Activated CD8-positive, alpha-beta T cell treated with anti-CD3 and anti-CD28 coated beads, Interleukin-2, amount 10 ng/mL, durations not matched to agents 7 days and 5 days (primary cell): ENCODE measurements at regions not wholly inside any gene's neighbourhood (a gene's known extent, or its start where the extent isn't known, plus 50 kb on each side); places are given as distances from the start of the nearest gene placed in this dataset.

ENCODE experiments used
- ATAC-seq: fragments of 150-1000 bp; cut with Tn5 transposase; one replicate; pipeline ENCODE4 v1.10.0; 2021; ENCODE audit warnings: moderate library complexity
- CTCF ChIA-PET: fragments of 350-600 bp; sonication (Branson Sonifier 250); formaldehyde crosslinking; loops from one replicate; lab custom pipeline; 2021; ENCODE audit warnings: antibody characterized with exemption; lab: Charles Lee
- POLR2A ChIA-PET: fragments of 350-600 bp; sonication (Branson Sonifier 250); formaldehyde crosslinking; loops from one replicate; lab custom pipeline; 2021; ENCODE audit warnings: antibody characterized with exemption; lab: Charles Lee
- DNase-seq: peaks from one replicate; pipeline ENCODE4 v3.0.0-alpha.2; 2020
- H3K27ac Mint-ChIP-seq: one replicate; pipeline ENCODE4 v1.8.0; 2021; ENCODE audit warnings: mild to moderate bottlenecking, mixed read lengths
- H3K27me3 Mint-ChIP-seq: one replicate; pipeline ENCODE4 v1.8.0; 2021; ENCODE audit warnings: low read depth, mixed read lengths
- H3K36me3 Mint-ChIP-seq: one replicate; pipeline ENCODE4 v1.8.0; 2021; ENCODE audit warnings: low read depth, mixed read lengths
- H3K4me1 Mint-ChIP-seq: one replicate; pipeline ENCODE4 v1.8.0; 2021; ENCODE audit warnings: low read depth, mixed read lengths
- H3K4me3 Mint-ChIP-seq: one replicate; pipeline ENCODE4 v1.8.0; 2021; ENCODE audit warnings: mild to moderate bottlenecking, mixed read lengths
- H3K9me3 Mint-ChIP-seq: one replicate; pipeline ENCODE4 v1.8.0; 2022; ENCODE audit warnings: mixed read lengths; ENCODE audit not compliant: insufficient read depth

- H3K9me3 Mint-ChIP-seq: peaks cover 5% of the 10 kb centered on the region
- POLR2A ChIA-PET: no interaction called here
Measured at GRCh38 chr4:18980516-18981233, 959.1 kb upstream of the LCORL start.

GRCh38 chr4:18976884-18977283 lies 955.3 kb upstream of the LCORL start:
- POLR2A ChIA-PET: no interaction called here
- Mint-ChIP-seq H3K9me3 (no peaks in the 10 kb centered on the region), H3K27me3 (no peaks in the 10 kb centered on the region), H3K36me3 (no peaks in the 10 kb centered on the region), H3K4me3 (no peak overlapping the region), H3K4me1 (no peaks in the 10 kb centered on the region), H3K27ac (no peak overlapping the region)
- ATAC-seq (no peak), DNase-seq (no peak)
- CTCF ChIA-PET: no interaction called here

More at GRCh38 chr4:18980516-18981233, 959.1 kb upstream of the LCORL start:
- Mint-ChIP-seq H3K4me3 (no peak overlapping the region), H3K36me3 (no peaks in the 10 kb centered on the region), H3K4me1 (no peaks in the 10 kb centered on the region), H3K27ac (no peak overlapping the region), H3K27me3 (no peaks in the 10 kb centered on the region)
- CTCF ChIA-PET: no interaction called here
- no peak for DNase-seq
- ATAC-seq: no peak

DNA sequence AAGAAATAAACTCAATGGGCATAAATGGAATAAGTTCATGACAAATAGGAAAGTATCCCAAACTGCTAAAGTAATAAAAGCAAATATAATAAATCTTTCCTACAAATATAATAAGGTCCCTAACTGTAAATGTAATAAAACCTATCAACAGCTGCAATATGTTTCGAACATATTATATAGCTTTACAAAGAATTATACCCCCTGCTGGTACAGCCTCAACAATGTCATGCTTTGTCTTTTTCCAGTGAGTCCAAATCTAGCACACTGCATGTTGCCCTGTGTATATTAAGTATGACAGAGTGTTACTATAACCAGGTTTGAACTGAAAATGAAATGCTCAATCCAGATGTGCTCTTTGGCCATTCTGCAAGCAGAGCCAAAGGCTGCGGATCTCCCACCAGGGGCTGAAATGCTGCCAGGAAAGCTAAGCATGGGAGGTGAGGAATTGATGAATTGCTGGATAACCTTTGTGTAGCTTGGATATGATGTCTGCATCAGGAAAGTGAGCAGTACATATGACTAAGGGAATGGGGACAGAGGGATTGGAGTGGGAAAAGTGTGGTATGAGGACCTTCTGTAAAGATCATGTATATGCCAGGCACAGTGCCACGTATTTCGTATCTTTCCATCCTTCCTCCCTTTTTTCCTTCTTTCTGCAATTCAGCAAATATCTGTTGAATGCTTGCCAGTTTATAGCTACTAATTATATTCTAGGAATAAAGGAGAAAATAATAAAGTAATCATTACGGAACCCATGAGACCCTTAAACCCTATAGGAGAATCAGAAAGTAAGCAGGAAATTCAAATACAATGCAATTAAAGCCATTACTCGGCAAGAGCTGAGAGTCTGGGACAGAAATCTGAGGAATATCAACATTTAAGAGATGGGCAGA lies 954.6 kb upstream of the LCORL start:
- H3K4me3 Mint-ChIP-seq: no peak overlapping the region
- no peaks in the 10 kb centered on the region for H3K4me1 Mint-ChIP-seq
- H3K9me3 Mint-ChIP-seq: no peaks in the 10 kb centered on the region
- ChIA-PET CTCF (no interaction called here), POLR2A (no interaction called here)
- no peak overlapping the region for H3K27ac Mint-ChIP-seq
- ATAC-seq (no peak), DNase-seq (no peak)
- no peaks in the 10 kb centered on the region for H3K27me3 Mint-ChIP-seq
- H3K36me3 Mint-ChIP-seq: no peaks in the 10 kb centered on the region

- ATAC-seq (no peak), DNase-seq (no peak)
- Mint-ChIP-seq H3K9me3 (peaks cover 3% of the 10 kb centered on the region), H3K4me3 (no peak overlapping the region), H3K36me3 (no peaks in the 10 kb centered on the region), H3K27me3 (no peaks in the 10 kb centered on the region), H3K4me1 (no peaks in the 10 kb centered on the region), H3K27ac (no peak overlapping the region)
- ChIA-PET POLR2A (no interaction called here), CTCF (no interaction called here)
Measured at GRCh38 chr4:18973296-18973695, 951.7 kb upstream of the LCORL start.

GRCh38 chr4:18961879-18962278 lies 940.3 kb upstream of the LCORL start:
- no peaks in the 10 kb centered on the region for H3K36me3 Mint-ChIP-seq
- H3K4me1 Mint-ChIP-seq: no peaks in the 10 kb centered on the region
- no peak overlapping the region for H3K4me3 Mint-ChIP-seq
- peaks cover 8% of the 10 kb centered on the region for H3K9me3 Mint-ChIP-seq
- ATAC-seq: no peak
- H3K27me3 Mint-ChIP-seq: no peaks in the 10 kb centered on the region
- H3K27ac Mint-ChIP-seq: no peak overlapping the region
- DNase-seq: no peak
- ChIA-PET POLR2A (no interaction called here), CTCF (no interaction called here)

DNA sequence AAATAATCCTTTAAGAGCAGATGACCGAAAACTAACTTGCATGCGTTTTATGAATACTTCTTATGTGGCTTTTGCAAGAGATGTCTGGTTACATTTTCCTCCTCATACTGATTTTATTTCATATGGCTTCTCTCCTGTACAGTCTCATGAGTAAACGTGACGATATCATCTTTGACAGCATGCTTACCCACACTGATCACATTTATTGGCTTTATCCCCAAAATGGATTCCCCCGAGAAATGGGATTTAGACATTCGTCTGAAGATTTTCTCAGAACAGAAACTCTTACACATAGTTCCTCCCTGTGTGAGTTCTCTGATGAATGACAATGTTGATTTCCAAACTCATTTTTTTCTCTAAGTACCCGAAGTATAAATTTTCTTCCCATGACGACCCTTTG lies 939.7 kb upstream of the LCORL start:
- Mint-ChIP-seq H3K4me1 (no peaks in the 10 kb centered on the region), H3K36me3 (no peaks in the 10 kb centered on the region), H3K4me3 (no peak overlapping the region), H3K9me3 (peaks cover 12% of the 10 kb centered on the region), H3K27ac (no peak overlapping the region), H3K27me3 (no peaks in the 10 kb centered on the region)
- DNase-seq: no peak
- CTCF ChIA-PET: no interaction called here
- no peak for ATAC-seq
- POLR2A ChIA-PET: no interaction called here

DNA sequence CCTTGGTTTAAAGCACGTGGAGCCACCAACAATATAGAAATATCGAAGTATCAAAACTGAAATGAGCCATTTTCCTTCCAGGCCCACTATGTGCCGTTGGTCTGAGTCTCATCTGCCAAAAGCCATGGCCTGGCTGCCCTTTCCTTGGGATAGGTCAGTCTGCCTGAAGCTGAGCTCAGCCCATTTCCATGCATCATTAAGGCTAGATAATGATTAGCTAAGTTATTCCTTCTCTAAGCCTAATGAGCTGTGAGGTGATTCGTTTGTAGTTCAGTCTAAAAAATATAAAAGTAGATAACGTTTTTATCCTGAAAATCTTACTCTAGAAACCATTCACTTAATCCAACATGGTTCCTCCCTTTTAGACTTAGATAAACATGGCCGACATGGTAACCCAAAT lies 936.2 kb upstream of the LCORL start:
- POLR2A ChIA-PET: no interaction called here
- Mint-ChIP-seq H3K4me1 (no peaks in the 10 kb centered on the region), H3K4me3 (no peak overlapping the region), H3K36me3 (no peaks in the 10 kb centered on the region), H3K27me3 (no peaks in the 10 kb centered on the region), H3K27ac (no peak overlapping the region), H3K9me3 (peaks cover 18% of the 10 kb centered on the region)
- CTCF ChIA-PET: no interaction called here
- ATAC-seq (no peak), DNase-seq (no peak)

- Mint-ChIP-seq H3K4me3 (no peak overlapping the region), H3K4me1 (no peaks in the 10 kb centered on the region), H3K9me3 (peaks cover 30% of the 10 kb centered on the region), H3K27me3 (no peaks in the 10 kb centered on the region), H3K27ac (no peak overlapping the region), H3K36me3 (no peaks in the 10 kb centered on the region)
- POLR2A ChIA-PET: no interaction called here
- CTCF ChIA-PET: no interaction called here
- ATAC-seq: no peak
- DNase-seq: no peak
Measured at GRCh38 chr4:18954538-18954937, 933.0 kb upstream of the LCORL start.

DNA sequence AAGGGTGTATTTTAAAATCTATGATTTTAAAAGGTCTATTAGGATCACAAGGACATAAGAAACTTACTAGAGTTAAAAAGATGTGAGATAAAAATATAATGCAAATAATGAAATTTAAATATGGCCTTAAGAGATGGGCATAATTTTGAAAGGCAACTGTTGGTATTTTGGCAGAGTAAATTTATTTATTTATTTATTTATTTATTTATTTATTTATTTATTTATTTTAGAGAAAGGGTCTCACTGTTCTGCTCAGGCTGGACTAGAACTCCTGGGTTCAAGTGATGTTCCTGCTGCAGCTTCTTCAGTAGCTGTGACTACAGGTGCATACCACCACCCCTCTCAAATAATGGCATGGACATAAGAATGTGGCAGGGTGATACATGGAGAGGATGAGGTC lies 932.1 kb upstream of the LCORL start:
- ChIA-PET CTCF (no interaction called here), POLR2A (no interaction called here)
- Mint-ChIP-seq H3K36me3 (no peaks in the 10 kb centered on the region), H3K27ac (no peak overlapping the region), H3K4me1 (no peaks in the 10 kb centered on the region), H3K4me3 (no peak overlapping the region), H3K27me3 (no peaks in the 10 kb centered on the region), H3K9me3 (peaks cover 23% of the 10 kb centered on the region)
- ATAC-seq (no peak), DNase-seq (no peak)

GRCh38 chr4:18945464-18945863 lies 923.9 kb upstream of the LCORL start:
- Mint-ChIP-seq H3K27me3 (no peaks in the 10 kb centered on the region), H3K27ac (no peak overlapping the region), H3K36me3 (no peaks in the 10 kb centered on the region), H3K9me3 (peaks cover 7% of the 10 kb centered on the region), H3K4me1 (no peaks in the 10 kb centered on the region), H3K4me3 (no peak overlapping the region)
- ATAC-seq: no peak
- CTCF ChIA-PET: no interaction called here
- DNase-seq: no peak
- POLR2A ChIA-PET: no interaction called here

- ChIA-PET POLR2A (interaction anchor here (0.7 kb wide), 1 partner anchor 1757 kb away, joined by 3 read pairs; the partner anchor contains the start of gene PACRGL), CTCF (no interaction called here)
- Mint-ChIP-seq H3K4me1 (no peaks in the 10 kb centered on the region), H3K9me3 (peaks cover 12% of the 10 kb centered on the region), H3K27me3 (no peaks in the 10 kb centered on the region), H3K27ac (no peak overlapping the region), H3K36me3 (no peaks in the 10 kb centered on the region), H3K4me3 (no peak overlapping the region)
- DNase-seq (no peak), ATAC-seq (no peak)
Measured at GRCh38 chr4:18942874-18943273, 921.3 kb upstream of the LCORL start.

GRCh38 chr4:18938343-18939099 lies 917.0 kb upstream of the LCORL start:
- ChIA-PET POLR2A (no interaction called here), CTCF (no interaction called here)
- Mint-ChIP-seq H3K36me3 (no peaks in the 10 kb centered on the region), H3K4me3 (no peak overlapping the region), H3K4me1 (no peaks in the 10 kb centered on the region), H3K9me3 (peaks cover 18% of the 10 kb centered on the region), H3K27ac (no peak overlapping the region), H3K27me3 (no peaks in the 10 kb centered on the region)
- no peak for ATAC-seq
- no peak for DNase-seq
